Breast epithelium (tissue), 3 donors: ENCODE measurements at regions not wholly inside any gene's neighbourhood (a gene's known extent, or its start where the extent isn't known, plus 50 kb on each side); places are given as distances from the start of the nearest gene placed in this dataset.

ENCODE experiments used
- POLR2A ChIP-seq: fragments of 450-650 bp; IDR thresholded peaks from one replicate; pipeline ENCODE4 v1.6.1; 2016; ENCODE audit warnings: antibody characterized with exemption, mild to moderate bottlenecking, moderate library complexity
- TF ChIP-seq, protein P1 (sequence below), 3 donors: fragments of 450-650 bp; IDR thresholded peaks; one replicate each; pipeline ENCODE4 v1.5.1; 2016 to 2017; ENCODE audit warnings: antibody characterized with exemption in 3 of 3, mild to moderate bottlenecking in 3 of 3, moderate library complexity in 3 of 3

DNA sequence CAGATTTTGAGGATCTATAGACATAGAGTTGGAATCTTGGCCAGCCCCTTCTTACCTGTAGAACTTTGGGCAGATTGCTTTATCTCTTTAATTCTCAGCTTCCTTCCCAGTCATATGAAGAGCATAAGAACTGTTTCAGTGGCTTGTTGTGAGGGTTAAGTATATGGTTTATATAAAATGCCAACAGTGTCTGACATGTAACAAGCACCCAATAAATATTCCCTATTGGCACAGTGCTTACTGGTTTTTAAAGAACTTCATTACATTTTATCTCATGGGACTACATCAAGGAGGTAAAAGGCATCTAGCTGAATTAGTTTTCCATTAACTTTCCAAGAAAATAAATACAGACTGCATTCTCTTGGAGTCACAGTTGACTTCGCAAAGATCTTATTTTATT lies 106.7 kb upstream of the LIMCH1 start:
- TF ChIP-seq, protein P1, sequence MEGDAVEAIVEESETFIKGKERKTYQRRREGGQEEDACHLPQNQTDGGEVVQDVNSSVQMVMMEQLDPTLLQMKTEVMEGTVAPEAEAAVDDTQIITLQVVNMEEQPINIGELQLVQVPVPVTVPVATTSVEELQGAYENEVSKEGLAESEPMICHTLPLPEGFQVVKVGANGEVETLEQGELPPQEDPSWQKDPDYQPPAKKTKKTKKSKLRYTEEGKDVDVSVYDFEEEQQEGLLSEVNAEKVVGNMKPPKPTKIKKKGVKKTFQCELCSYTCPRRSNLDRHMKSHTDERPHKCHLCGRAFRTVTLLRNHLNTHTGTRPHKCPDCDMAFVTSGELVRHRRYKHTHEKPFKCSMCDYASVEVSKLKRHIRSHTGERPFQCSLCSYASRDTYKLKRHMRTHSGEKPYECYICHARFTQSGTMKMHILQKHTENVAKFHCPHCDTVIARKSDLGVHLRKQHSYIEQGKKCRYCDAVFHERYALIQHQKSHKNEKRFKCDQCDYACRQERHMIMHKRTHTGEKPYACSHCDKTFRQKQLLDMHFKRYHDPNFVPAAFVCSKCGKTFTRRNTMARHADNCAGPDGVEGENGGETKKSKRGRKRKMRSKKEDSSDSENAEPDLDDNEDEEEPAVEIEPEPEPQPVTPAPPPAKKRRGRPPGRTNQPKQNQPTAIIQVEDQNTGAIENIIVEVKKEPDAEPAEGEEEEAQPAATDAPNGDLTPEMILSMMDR (IDR thresholded peaks at IDR 0.05): no peak
- no peak for TF ChIP-seq POLR2A
